HG03565 (cell line): ENCODE measurements at regions not wholly inside any gene's neighbourhood (a gene's known extent, or its start where the extent isn't known, plus 50 kb on each side); places are given as distances from the start of the nearest gene placed in this dataset.
A peak's percentile ranks its signal among the peaks of the same experiment; 100 is the strongest.
"Not testable (repeated sequence)": the region's sequence is repeated elsewhere in the genome, so short reads cannot be mapped to it uniquely, and the experiment has no call there.

Experiments used
- ATAC-seq: cut with Tn5 transposase; IDR thresholded peaks from one replicate; pipeline ENCODE4 v1.9.1; 2021; ENCODE audit warnings: mild to moderate bottlenecking, moderate library complexity; ENCODE audit not compliant: unreplicated experiment

DNA sequence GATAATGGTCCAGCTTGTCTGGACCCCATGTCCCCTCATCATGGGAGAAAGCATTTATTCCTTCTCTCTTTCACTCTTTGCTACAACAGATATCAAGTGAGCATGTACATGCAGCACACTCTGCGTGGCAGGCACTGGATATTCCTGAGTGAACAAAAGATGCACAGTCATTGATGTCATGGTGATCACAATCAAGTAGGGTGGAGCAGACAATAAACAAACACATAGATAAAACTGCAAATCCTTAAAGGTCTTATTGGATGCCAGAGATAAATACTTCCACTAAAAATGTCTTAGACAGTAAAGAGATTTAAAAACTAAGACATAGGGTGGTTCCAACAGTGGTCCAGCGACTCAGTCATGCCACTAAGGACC is 178.0 kb downstream of the ZC3H11B start:
- no peak for ATAC-seq

GRCh38 chr1:219434285-219434922 is 178.5 kb downstream of the ZC3H11B start:
- no peak for ATAC-seq

DNA sequence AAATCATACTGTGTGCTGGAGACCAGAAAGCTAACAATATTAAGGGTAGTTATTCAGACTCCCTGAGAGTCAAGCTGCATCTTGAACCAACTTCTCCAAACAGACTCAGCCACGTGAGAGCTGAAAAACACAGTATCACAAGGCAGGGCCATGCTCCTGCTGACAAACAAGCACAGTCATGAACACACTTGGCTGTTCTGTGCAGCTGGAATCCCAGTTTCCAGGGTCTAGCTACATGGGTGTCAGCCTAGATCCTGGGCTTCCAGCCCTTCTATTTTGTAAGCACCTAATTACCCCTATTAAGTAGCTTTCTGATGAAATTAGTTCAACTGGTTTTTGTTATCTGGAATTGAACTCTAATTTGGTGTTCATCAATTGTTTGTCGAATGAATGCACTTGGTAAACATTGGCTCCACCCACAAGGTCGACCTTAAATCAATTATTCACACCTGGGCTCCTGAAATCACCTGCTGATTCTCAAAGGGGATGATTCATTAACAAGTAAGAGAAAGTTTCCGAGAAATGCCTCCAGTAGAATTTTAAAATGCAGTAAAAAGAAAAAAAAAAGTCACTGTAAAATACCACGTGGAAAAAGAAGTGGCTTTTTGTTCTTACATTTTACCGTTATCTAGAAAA is 179.3 kb downstream of the ZC3H11B start:
- no peak for ATAC-seq

DNA sequence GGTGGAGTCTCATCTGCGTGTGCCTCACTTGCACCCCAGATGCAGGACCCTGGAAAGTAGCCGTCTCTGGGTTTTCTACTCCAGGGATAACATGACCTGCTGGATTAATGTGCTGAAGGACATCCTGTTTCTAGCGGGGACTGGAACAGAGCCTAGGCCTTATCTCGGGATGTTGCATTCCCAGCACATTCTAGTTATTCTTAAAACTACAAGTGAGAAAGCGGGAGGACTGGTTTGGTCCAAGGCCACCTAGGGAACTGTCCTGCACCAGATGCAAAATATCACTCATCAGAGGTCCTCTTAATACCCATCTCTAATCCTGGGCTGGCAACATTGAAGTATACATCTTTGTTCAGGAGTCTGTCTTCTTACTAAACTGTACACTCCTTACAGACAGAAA is 179.9 kb downstream of the ZC3H11B start:
- ATAC-seq = no peak

DNA sequence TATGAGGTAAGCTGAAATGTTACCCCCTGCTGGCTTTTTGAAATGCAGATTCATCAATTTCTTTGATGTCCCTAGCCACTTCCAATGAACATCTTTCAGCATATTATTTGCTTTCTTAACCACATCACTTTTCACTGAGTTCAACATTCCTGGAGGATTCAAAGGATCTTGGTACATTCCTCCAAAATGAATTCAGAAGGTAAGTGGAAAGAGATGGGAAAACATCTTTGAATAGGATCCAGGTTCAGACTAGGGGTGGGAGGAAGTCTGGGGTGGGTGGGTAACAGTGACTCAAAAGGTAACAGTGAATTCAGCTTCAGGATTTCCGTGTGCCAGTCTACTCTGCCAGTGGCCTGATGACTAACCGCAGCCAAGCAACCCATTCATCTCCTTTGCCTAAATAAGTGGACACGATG is 180.7 kb downstream of the ZC3H11B start:
- no peak for ATAC-seq

DNA sequence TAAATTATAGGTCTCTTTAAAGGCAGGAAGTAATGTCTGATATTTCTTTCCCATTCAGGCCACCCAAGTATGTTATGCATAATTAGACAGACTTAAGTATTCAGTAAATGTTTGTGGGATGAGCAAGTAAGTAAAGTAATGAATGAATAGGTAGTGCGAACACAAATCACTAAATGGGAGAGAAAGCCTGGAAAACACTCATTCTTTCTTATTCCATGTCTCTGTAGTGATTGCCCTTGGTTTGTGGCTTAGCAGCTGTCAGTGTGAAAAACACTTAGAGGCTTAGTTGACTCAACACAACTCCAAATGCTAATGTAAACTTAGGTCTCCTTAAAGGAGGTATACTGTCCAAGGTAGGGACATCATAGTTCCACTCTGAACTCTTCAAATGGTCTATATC is 182.5 kb downstream of the ZC3H11B start:
- ATAC-seq = no peak

DNA sequence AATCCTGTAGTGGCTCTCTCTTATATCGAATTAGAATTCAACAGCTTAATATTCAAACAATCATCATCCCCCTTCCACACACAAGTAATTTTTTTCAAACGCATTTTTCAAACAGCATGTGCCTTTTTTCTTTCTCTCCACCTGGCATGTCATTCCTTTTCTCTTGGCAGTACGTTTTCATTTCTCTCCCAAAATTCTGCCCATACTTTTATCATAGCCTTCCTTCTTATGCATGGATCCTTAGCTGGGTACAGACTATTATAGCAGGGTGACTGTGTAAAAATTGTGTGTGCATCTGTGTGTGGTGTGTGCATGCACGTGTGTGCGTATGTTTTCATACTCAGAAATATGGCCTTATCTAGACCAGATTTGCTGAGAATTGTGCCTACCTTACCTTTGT is 184.3 kb downstream of the ZC3H11B start:
- ATAC-seq = no peak

DNA sequence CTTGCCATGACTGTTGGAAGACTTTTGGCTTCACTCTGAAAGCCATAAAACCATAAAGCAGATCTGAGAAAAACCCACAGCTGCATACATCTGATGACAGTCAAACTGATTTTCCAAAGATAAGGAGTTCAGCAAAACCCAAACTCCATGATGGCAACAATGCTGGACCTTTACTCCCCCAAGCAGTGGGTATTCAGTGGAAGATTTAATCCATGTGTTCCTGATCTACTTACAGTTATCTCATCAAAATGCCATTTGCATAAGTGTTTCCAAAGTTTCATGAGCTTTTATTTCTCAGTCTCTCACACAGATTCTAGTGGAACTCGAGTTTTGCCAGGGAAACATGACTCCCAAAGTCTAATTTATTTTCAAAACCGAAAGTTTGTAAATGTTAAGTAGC is 184.9 kb downstream of the ZC3H11B start:
- no peak for ATAC-seq

DNA sequence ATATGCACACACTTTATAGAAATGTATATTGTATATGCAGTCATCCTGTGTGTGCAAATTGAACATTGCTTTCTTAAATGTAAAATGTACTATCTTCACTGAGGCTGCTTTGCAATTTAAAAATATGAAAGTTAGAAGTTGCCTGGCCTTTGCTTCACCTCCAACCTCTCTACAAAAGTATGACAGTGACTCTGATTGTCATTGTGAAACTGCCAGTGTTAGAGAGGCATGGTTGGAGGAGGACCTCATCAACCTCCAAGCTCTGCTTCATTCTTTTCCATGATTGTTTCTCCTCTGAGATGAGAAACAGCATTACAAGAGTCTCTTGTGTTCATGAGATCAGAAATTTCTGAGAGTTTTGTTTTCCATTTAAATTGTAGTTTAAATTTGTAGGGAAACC is 185.5 kb downstream of the ZC3H11B start:
- peak; percentile 58 for ATAC-seq

DNA sequence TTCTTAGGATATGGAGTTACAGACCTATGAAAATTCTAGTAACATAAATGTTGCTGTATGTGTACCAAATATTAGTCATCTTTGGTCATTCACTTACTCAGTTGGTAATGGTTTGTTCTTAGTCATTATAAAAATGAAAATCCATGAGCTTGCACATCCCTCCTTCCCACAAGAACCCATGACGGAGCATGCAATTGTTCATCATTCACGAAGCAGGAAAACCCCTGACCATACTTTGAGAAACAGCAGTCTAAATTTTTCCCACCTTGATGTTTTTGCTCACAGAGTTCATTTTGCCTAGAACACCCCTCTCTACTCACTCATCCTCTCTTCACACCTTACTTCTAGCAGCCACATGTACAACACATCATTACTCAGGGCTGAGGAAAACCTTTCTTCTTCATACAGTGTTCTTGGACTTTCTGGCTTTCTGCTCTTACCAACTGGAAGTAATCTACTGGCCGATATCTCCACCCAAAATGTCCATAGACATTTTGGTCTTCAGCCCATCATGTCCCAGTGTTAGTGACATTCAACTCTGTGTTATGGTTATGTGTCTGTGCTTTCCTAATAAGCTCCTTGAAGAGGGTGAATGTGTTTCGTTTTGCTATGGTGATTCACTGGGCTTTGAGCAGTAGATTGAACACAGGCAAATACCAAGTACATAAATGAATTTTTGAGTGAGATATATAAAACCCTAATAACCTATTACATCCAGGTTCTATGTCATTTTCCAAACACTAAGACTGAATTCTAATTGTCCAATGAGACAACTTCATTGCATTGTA is 189.9 kb downstream of the ZC3H11B start:
- ATAC-seq = peak; percentile 50

DNA sequence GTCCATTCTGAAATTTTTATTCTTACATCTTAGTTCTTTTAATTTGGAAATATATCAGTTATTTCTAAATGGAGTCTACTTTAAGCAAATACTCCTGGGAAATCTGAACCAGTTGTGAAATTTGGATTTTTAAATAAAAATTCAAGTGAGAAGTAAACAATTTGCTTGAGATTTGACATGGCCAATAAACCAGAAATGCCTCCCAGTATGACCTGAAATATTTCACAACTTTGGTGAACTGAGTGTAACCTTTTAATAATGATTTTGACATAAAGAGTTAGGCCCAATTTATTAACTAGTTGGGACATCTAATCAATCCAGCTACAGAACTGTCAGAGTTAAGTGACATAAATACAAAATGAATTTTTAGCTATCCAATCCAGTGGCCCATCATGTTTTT is 192.0 kb downstream of the ZC3H11B start:
- ATAC-seq = no peak

GRCh38 chr1:219419860-219420259 is 193.0 kb downstream of the ZC3H11B start:
- no peak for ATAC-seq

DNA sequence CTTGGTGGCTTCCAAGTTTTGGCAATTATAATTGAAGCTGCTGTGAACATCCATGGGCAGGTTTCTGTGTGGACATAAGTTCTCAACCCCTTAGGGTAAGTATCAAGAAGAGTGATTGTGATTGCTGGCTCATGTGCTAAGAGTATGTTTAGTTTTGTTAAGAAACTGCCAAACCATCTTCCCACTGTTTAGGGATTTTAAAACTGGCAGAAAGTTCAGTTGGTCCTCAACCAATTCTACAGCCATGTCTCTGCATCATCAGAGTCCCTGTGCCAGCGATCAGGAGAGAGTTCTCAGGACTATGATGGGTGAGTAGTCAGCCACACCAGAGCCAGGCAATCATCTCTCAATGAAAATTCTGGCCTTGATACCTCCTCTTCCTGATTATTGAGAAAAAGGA is 193.8 kb downstream of the ZC3H11B start:
- no peak for ATAC-seq

- no peak for ATAC-seq
Observed at GRCh38 chr1:219417610-219418009, 195.3 kb downstream of the ZC3H11B start.

DNA sequence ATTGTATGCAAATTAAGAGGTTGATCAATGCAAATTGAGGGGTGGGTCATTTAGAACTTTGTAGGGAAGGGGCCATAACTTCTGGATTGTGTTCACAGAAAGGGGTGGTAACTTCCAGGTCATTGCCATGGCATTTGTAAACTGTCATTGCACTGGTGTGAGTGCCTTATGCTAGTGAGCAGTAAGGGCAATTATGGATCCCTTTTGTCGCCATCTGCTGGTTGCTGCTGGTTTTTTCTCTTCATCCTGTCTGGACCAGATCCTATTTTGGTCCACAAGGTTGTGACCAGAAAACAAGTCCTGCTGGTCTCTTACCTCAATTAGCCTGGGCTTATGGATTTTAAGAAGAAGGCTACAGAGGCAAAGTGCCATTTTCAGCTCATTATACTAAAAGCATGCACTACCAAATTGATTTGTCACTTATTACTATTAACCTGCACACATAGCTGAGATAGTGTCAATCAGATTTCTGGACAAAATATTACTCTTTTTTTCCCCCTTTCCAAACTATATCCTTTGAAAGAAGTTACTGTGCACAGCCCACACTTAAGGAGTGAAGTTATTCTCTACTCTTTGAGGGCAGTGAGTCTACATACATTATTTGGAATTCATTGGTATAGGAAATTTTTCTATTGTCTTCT is 196.2 kb downstream of the ZC3H11B start:
- peak; percentile 76 for ATAC-seq

GRCh38 chr1:219415915-219416314 is 197.0 kb downstream of the ZC3H11B start:
- ATAC-seq = no peak

DNA sequence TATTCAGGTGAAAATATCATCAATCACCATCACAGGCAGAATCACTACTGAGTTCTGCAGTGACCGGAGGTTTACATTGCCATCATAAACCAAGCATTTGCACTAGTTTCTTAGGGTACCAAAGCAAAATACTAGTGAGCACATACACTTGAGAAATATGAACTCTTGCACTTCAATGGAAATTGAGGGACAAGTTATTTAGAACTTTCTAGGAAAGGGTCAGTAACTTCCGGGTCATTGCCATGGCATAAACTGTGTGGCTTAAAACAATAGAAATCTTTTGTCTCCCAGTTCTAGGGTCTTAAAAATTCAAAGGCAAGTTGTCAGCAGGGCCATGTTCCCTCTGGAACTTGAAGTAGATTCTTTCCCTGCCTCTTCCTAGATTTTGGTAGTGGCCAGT is 197.5 kb downstream of the ZC3H11B start:
- no peak for ATAC-seq

GRCh38 chr1:219414250-219414649 is 198.7 kb downstream of the ZC3H11B start:
- no peak for ATAC-seq

DNA sequence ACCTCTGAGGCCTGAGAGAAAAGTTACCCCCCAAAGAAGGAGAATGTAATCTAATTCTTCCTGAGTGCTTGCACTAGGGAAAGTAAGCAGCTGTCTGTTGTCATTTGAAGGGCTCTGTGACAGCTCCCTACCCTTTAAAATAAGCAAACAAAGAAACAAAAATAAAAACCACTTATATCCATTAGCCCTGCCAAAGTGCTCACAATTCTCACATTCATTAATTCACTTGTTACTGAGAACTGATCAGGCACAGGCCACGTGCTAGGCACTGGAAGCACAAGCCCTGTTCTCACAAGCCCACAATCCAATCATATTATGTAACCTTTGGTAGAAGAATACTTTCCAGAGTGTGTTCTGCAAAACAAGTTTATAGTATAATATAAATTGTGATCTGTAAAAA is 199.4 kb downstream of the ZC3H11B start:
- no peak for ATAC-seq

GRCh38 chr1:219412772-219413171 is 200.1 kb downstream of the ZC3H11B start:
- no peak for ATAC-seq

GRCh38 chr1:219410721-219411120 is 202.2 kb downstream of the ZC3H11B start:
- ATAC-seq = not testable (repeated sequence)
